Karpas-422 (cell line): ENCODE measurements at regions not wholly inside any gene's neighbourhood (a gene's known extent, or its start where the extent isn't known, plus 50 kb on each side); places are given as distances from the start of the nearest gene placed in this dataset.
"Not testable (repeated sequence)": the region's sequence is repeated elsewhere in the genome, so short reads cannot be mapped to it uniquely, and the experiment has no call there.

Source experiments
- DNase-seq: peaks from one replicate; pipeline ENCODE4 v3.0.0-alpha.2; 2015
- H2AFZ ChIP-seq: fragments of 200-600 bp; sonication (generic); 2 replicates; pipeline ENCODE4 v1.6.1; 2014; ENCODE audit warnings: antibody characterized with exemption, low read length, mixed read lengths
- H3K27ac ChIP-seq: fragments of 200-600 bp; sonication (generic); 2 replicates; pipeline ENCODE4 v1.5.1; 2014; ENCODE audit warnings: mild to moderate bottlenecking, low read length, moderate library complexity
- H3K27me3 ChIP-seq: fragments of 200-600 bp; sonication (generic); 2 replicates; pipeline ENCODE4 v1.6.1; 2014; ENCODE audit warnings: low read length, mixed read lengths
- H3K36me3 ChIP-seq: fragments of 200-600 bp; sonication (generic); 2 replicates; pipeline ENCODE4 v1.6.1; 2014; ENCODE audit warnings: low read length, mixed read lengths; ENCODE audit not compliant: insufficient read depth
- H3K4me1 ChIP-seq: fragments of 200-600 bp; sonication (generic); 2 replicates; pipeline ENCODE4 v1.6.1; 2014; ENCODE audit warnings: mild to moderate bottlenecking, low read length, mixed read lengths
- H3K4me2 ChIP-seq: fragments of 200-600 bp; sonication (generic); 2 replicates; pipeline ENCODE4 v1.6.1; 2014; ENCODE audit warnings: low read length, low read depth, mild to moderate bottlenecking; ENCODE audit not compliant: poor library complexity, severe bottlenecking
- H3K4me3 ChIP-seq: fragments of 200-600 bp; sonication (generic); 2 replicates; pipeline ENCODE4 v1.5.1; 2014; ENCODE audit warnings: mild to moderate bottlenecking, antibody characterized with exemption, low read length, mixed read lengths
- H3K79me2 ChIP-seq: fragments of 200-600 bp; sonication (generic); 2 replicates; pipeline ENCODE4 v1.6.1; 2014; ENCODE audit warnings: mild to moderate bottlenecking, low read length, mixed read lengths
- H3K9ac ChIP-seq: fragments of 200-600 bp; sonication (generic); 2 replicates; pipeline ENCODE4 v1.6.0; 2014; ENCODE audit warnings: low read length
- H3K9me2 ChIP-seq: fragments of 200-600 bp; sonication (generic), shearing (Covaris generic); replicated peaks from 2 replicates; pipeline ENCODE4 v1.6.0; 2014; ENCODE audit warnings: mild to moderate bottlenecking, low read length, moderate library complexity; ENCODE audit not compliant: insufficient read depth
- H3K9me3 ChIP-seq: fragments of 300-700, 200-600 bp; sonication (generic); 2 replicates; pipeline ENCODE4 v1.6.1; 2014; ENCODE audit warnings: low read length, mixed read lengths
- H4K20me1 ChIP-seq: fragments of 200-600 bp; sonication (generic); 2 replicates; pipeline ENCODE4 v1.6.1; 2014; ENCODE audit warnings: mild to moderate bottlenecking, antibody characterized with exemption, low read length, low read depth; ENCODE audit not compliant: insufficient read depth

DNA sequence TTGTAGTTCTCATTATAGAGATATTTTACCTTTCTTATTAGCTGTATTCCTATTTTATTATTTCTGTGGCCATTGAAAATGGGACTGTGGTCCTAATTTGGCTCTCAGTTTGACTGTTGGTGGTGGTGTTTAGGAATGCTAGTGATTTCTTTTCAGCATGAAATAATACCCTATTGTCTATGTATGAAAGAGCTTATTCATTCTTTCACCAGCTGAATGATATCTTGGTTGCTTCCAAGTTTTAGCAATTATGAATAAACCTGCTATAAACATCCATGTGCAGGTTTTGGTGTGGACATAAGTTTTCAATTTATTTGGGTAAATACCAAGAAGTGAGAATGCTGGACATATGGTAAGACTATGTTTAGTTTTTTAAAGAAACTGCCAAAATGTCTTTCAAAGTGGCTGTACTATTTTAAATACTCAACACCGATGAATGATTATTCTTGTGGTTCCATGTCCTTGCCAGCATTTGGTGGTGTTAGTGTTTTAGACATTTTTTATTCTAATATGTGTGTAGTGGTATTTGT is 501.6 kb upstream of the GYPC start:
- no peak overlapping the region for H3K4me2 ChIP-seq
- H3K9me2 ChIP-seq, result no peaks in the 10 kb centered on the region
- H3K36me3 ChIP-seq, result no peaks in the 10 kb centered on the region
- H2AFZ ChIP-seq, result no peak overlapping the region
- no peak for DNase-seq
- no peaks in the 10 kb centered on the region for H4K20me1 ChIP-seq
- H3K4me3 ChIP-seq, result no peak overlapping the region
- H3K4me1 ChIP-seq, result no peaks in the 10 kb centered on the region
- H3K9me3 ChIP-seq, result no peaks in the 10 kb centered on the region
- H3K79me2 ChIP-seq, result no peaks in the 10 kb centered on the region
- H3K27me3 ChIP-seq, result no peaks in the 10 kb centered on the region
- H3K27ac ChIP-seq, result no peak overlapping the region
- no peak overlapping the region for H3K9ac ChIP-seq

DNA sequence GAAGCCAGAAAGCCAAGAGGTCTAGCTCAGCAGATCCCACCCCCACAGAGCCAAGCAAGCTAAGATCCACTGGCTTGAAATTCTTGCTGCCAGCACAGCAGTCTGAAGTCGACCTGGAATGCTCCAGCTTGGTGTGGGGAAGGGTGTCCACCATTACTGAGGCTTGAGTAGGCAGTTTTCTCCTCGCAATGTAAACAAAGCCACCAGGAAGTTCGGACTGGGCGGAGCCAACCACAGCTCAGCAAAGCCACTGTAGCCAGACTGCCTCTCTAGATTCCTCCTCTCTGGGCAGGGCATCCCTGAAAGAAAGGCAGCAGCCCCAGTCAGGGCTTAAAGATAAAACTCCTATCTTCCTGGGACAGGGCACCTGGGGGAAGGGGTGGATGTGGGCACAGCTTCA is 495.0 kb upstream of the GYPC start:
- H3K9me2 ChIP-seq, H3K27ac ChIP-seq, H3K79me2 ChIP-seq, H3K4me1 ChIP-seq, H4K20me1 ChIP-seq, H3K9me3 ChIP-seq, H3K27me3 ChIP-seq, DNase-seq, H3K36me3 ChIP-seq, H3K9ac ChIP-seq, H3K4me2 ChIP-seq, H3K4me3 ChIP-seq: not testable (repeated sequence)
- H2AFZ ChIP-seq, result 0 out of 2 replicates have a peak overlapping the region, but pooled peaks have one; percentile 21

DNA sequence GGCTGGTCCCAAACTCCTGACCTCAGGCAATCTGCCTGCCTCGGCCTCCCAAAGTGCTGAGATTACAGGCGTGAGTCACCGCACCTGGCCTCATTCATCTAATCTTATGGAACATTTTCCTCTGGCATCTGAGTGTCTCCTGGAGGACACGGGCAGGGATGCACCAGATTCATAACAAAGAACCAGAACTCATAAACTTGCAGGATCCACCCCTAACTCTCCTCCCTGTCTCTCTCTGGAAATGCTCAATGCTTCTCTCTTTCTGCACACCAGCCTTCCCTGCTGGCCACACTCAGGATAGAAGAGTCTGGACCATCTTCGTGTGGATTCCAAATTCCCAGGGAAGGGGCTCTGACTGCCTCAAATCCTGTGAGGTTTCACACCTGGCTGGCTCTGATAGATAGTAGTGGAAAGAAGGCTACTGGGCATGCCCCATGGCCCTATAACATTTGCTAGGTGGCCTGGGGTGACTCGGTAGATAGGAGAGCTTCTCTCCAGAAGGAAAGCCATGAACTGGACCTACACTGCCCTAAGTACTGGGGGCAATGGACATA is 483.2 kb upstream of the GYPC start:
- Histone ChIP-seq H3K27me3 (no peaks in the 10 kb centered on the region), H3K79me2 (no peaks in the 10 kb centered on the region), H3K4me1 (no peaks in the 10 kb centered on the region), H3K9me2 (no peaks in the 10 kb centered on the region), H3K36me3 (no peaks in the 10 kb centered on the region), H3K4me3 (no peak overlapping the region), H3K27ac (no peak overlapping the region), H3K9me3 (no peaks in the 10 kb centered on the region), H3K9ac (no peak overlapping the region), H3K4me2 (no peak overlapping the region), H4K20me1 (no peaks in the 10 kb centered on the region), H2AFZ (no peak overlapping the region)
- no peak for DNase-seq

DNA sequence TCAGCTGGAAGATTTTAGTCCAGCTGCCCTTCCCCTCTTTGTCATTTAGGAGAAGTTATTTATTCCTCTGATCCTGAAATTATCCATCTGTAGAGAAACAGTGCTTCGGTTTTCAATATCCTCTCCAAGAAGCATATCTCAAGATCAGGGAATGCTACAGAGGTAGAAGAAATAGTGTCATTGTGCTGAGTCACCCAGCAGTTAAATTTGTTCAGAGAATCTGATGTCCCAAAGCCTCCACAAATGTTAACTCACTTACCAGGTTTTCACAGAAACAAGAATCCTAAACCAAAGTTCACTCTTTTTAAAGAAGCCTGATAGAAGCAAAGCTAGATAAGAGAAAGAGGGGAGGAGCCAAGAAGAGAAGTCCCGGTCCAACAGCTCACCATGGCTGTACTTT is 480.7 kb upstream of the GYPC start:
- Histone ChIP-seq H3K27ac (no peak overlapping the region), H2AFZ (peak overlapping the region; percentile 51; the same call in 1 of the 2 replicates), H3K36me3 (no peaks in the 10 kb centered on the region), H3K4me1 (no peaks in the 10 kb centered on the region), H3K9me2 (no peaks in the 10 kb centered on the region), H3K9ac (no peak overlapping the region), H3K27me3 (no peaks in the 10 kb centered on the region), H4K20me1 (no peaks in the 10 kb centered on the region), H3K4me3 (no peak overlapping the region), H3K79me2 (no peaks in the 10 kb centered on the region), H3K4me2 (no peak overlapping the region), H3K9me3 (no peaks in the 10 kb centered on the region)
- no peak for DNase-seq

DNA sequence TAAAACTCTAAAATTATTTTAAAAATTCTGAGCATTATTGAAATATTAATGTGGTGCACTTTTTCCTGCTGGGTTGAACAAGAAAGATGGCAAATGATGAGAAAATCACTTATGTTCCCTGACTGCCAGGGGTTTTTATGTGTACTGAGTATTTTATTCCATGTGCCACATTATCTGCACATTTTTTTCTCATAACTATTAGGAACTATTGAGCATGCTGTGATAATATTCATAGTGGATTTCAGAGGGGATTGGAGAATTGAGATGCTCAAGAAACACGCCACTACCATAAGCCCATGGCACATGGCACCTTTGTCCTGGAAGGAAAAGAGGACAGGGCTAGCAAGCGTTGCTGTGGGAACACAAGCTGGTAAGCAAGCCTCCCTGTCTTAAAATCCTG is 478.5 kb upstream of the GYPC start:
- no peak overlapping the region for H3K4me3 ChIP-seq
- H3K9me2 ChIP-seq, result no peaks in the 10 kb centered on the region
- no peaks in the 10 kb centered on the region for H3K27me3 ChIP-seq
- H2AFZ ChIP-seq, result no peak overlapping the region
- no peaks in the 10 kb centered on the region for H3K79me2 ChIP-seq
- H4K20me1 ChIP-seq, result no peaks in the 10 kb centered on the region
- H3K36me3 ChIP-seq, result no peaks in the 10 kb centered on the region
- H3K4me1 ChIP-seq, result no peaks in the 10 kb centered on the region
- no peaks in the 10 kb centered on the region for H3K9me3 ChIP-seq
- no peak overlapping the region for H3K9ac ChIP-seq
- DNase-seq, result no peak
- no peak overlapping the region for H3K4me2 ChIP-seq
- no peak overlapping the region for H3K27ac ChIP-seq

DNA sequence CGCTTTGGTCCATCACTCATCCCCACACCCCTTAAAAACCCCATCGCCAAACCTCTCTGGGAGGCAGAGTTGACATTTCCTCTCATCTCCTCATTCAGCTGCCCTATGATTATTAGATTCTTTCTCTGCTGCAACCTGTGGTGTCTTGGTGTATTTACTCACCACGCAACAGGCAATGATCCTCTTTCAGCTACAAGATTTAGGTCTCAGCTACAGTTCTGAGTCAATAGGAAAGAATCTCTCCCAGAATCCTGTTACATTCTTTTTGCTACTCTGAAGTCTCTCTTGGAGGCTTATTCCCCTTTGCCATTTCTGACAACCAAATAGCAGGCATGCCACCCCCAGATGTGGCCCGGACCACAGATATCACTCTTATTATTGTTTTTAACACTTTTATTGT is 468.3 kb upstream of the GYPC start:
- Histone ChIP-seq H3K4me2 (no peak overlapping the region), H3K9ac (no peak overlapping the region), H3K36me3 (no peaks in the 10 kb centered on the region), H3K4me3 (no peak overlapping the region), H3K27ac (no peak overlapping the region), H3K4me1 (peaks cover 10% of the 10 kb centered on the region), H4K20me1 (no peaks in the 10 kb centered on the region), H3K9me2 (no peaks in the 10 kb centered on the region), H3K9me3 (no peaks in the 10 kb centered on the region), H3K27me3 (no peaks in the 10 kb centered on the region), H2AFZ (no peak overlapping the region), H3K79me2 (no peaks in the 10 kb centered on the region)
- no peak for DNase-seq

DNA sequence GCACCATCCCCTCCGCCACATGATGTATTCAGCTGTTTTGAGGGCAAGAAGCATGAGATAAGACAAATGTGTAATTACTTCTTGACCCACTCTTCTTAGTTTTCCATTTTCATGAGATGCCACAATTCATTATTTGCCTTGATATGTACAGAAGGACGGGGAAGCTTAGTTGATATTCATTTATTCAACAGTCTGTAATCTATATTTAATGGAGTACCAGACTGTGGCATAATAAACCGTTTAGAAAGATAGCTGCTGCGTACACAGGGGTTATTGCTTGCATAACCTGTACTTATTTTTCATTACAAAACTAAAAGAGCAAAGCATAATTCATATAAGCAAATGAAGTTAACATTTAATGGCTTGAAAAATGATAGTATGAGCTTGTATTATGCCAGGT is 466.4 kb upstream of the GYPC start:
- no peaks in the 10 kb centered on the region for H3K79me2 ChIP-seq
- no peaks in the 10 kb centered on the region for H3K9me2 ChIP-seq
- no peaks in the 10 kb centered on the region for H3K9me3 ChIP-seq
- H2AFZ ChIP-seq, result no peak overlapping the region
- no peak overlapping the region for H3K4me3 ChIP-seq
- no peak overlapping the region for H3K27ac ChIP-seq
- no peak for DNase-seq
- H3K9ac ChIP-seq, result no peak overlapping the region
- no peaks in the 10 kb centered on the region for H3K27me3 ChIP-seq
- no peaks in the 10 kb centered on the region for H4K20me1 ChIP-seq
- peaks cover 9% of the 10 kb centered on the region for H3K4me1 ChIP-seq
- H3K4me2 ChIP-seq, result no peak overlapping the region
- no peaks in the 10 kb centered on the region for H3K36me3 ChIP-seq

DNA sequence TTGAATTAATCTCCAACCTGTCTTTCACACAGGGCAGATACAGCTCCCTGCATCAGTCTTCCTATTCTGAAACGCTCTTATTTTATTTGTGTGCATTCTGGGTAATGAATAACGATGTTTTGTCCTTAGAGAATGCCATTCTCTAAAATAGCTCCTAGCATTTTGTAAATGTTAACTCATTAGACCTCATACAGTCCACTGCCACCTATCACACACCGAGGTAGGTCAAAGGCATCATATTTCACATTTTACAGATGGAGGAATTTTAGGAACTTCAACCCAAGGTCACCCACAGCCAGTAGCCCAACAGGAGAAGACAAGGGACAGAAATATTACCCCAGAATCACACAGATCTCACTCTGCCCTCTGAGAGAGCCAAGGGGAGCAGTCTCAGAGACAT is 455.4 kb upstream of the GYPC start:
- Histone ChIP-seq H3K4me2 (no peak overlapping the region), H3K36me3 (no peaks in the 10 kb centered on the region), H3K4me3 (no peak overlapping the region), H3K9ac (no peak overlapping the region), H3K9me2 (no peaks in the 10 kb centered on the region), H3K27me3 (no peaks in the 10 kb centered on the region), H3K9me3 (no peaks in the 10 kb centered on the region), H3K4me1 (no peaks in the 10 kb centered on the region), H3K27ac (no peak overlapping the region), H4K20me1 (no peaks in the 10 kb centered on the region), H3K79me2 (no peaks in the 10 kb centered on the region), H2AFZ (no peak overlapping the region)
- DNase-seq, result no peak

DNA sequence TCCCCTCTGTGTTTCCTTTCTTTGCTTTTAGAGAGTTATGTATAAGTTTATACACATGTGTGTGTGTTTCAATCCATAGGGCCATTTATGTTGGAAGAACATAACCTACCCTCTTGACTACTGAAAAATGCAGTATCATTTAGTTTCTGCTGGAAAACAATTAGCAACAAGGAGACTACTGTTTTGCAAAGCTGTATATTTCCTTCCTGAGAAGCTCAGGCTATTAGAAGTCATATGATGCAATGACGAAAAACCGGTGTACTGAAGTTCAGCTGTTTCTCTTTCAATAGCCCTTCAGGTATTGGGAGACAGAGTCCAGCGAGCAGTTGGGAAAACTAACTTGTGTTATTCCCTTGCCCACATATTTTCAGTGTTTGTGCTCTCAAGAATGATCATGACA is 447.7 kb upstream of the GYPC start:
- Histone ChIP-seq H3K9ac (no peak overlapping the region), H3K9me2 (no peaks in the 10 kb centered on the region), H3K79me2 (no peaks in the 10 kb centered on the region)

More for the DNA sequence above, 447.7 kb upstream of the GYPC start:
- Histone ChIP-seq H2AFZ (no peak overlapping the region), H3K9me3 (no peaks in the 10 kb centered on the region), H3K36me3 (no peaks in the 10 kb centered on the region), H3K27ac (no peak overlapping the region), H4K20me1 (no peaks in the 10 kb centered on the region), H3K4me3 (no peak overlapping the region), H3K4me2 (no peak overlapping the region), H3K4me1 (no peaks in the 10 kb centered on the region), H3K27me3 (no peaks in the 10 kb centered on the region)
- no peak for DNase-seq
